ENCODE measurements at regions not wholly inside any gene's neighbourhood (a gene's known extent, or its start where the extent isn't known, plus 50 kb on each side); places are given as distances from the start of the nearest gene placed in this dataset.

GRCh38 chrX:39734174-39734776 lies 363.5 kb downstream of the BCOR start:
- Histone ChIP-seq H3K9me3 (ENCODE audit: control insufficient read depth, insufficient read depth, low read length) (no peaks in the 10 kb centered on the region; the same call in 1 of the 2 replicates), H2AK5ac (ENCODE audit: low read depth, low read length) (no peak overlapping the region), H3K4me3 (ENCODE audit: insufficient read depth, low read depth, low read length) (no peak overlapping the region), H3K9ac (ENCODE audit: low read depth, low read length) (no peak overlapping the region), H3K14ac (replicated peaks; ENCODE audit: low read depth, low read length) (no peak overlapping the region), H2BK120ac (ENCODE audit: low read depth, low read length) (no peak overlapping the region), H3K36me3 (ENCODE audit: control insufficient read depth, insufficient read depth, low read length) (no peaks in the 10 kb centered on the region), H2BK5ac (ENCODE audit: low read depth, low read length, poor library complexity, severe bottlenecking) (no peak overlapping the region), H3K27me3 (ENCODE audit: control insufficient read depth, insufficient read depth, low read length) (peaks cover 10% of the 10 kb centered on the region), H4K91ac (ENCODE audit: insufficient read depth, low read depth, low read length) (no peak overlapping the region), H3K56ac (ENCODE audit: extremely low read depth, insufficient read depth, low read length) (no peak overlapping the region), H3K23ac (ENCODE audit: low read depth, low read length) (no peak overlapping the region), H3K9me1 (ENCODE audit: insufficient read depth, low read length) (peaks cover 4% of the 10 kb centered on the region; the same call in 1 of the 2 replicates), H4K20me1 (ENCODE audit: insufficient read depth, low read length) (no peaks in the 10 kb centered on the region), H4K8ac (ENCODE audit: low read depth in 2 of 2, low read length in 2 of 2) (no peak overlapping the region), H3K4me1 (ENCODE audit: control insufficient read depth, insufficient read depth, low read length) (peaks cover 10% of the 10 kb centered on the region), H3K79me1 (ENCODE audit: low read depth in 1 of 2, low read length in 2 of 2) (no peaks in the 10 kb centered on the region), H2AK9ac (replicated peaks; ENCODE audit: low read depth, low read length, poor library complexity) (no peak overlapping the region), H3K4me2 (ENCODE audit: low read depth, low read length) (no peak overlapping the region), H2BK15ac (ENCODE audit: low read depth, low read length) (no peak overlapping the region), H2AFZ (replicated peaks; ENCODE audit: low read length, poor library complexity) (no peak overlapping the region), H3K27ac (ENCODE audit: insufficient read depth, low read length) (no peak overlapping the region), H3K4ac (ENCODE audit: low read depth, low read length) (no peak overlapping the region), H2BK20ac (ENCODE audit: low read depth, low read length) (no peak overlapping the region), H4K5ac (ENCODE audit: low read depth, low read length) (no peak overlapping the region), H3K18ac (ENCODE audit: low read depth, low read length) (no peak overlapping the region)
- TF ChIP-seq MAFK (IDR thresholded peaks at IDR 0.05; ENCODE audit: low read depth, low read length) = no peak
- TF ChIP-seq USF2 (IDR thresholded peaks at IDR 0.05; ENCODE audit: low read depth, low read length) = no peak
- TF ChIP-seq CEBPB (IDR thresholded peaks at IDR 0.05; ENCODE audit: low read depth, low read length) = no peak
- TF ChIP-seq CTCF (conservative IDR thresholded peaks at IDR 0.05; ENCODE audit: low read depth, low read length) = no peak
- TF ChIP-seq RFX5 (IDR thresholded peaks at IDR 0.05; ENCODE audit: low read depth, low read length) = no peak
- no TSS peak for BruUV-seq (replicated peaks)
- dilution Hi-C loops (cut with HindIII; ENCODE audit: low sequenced_read_pairs, unreplicated experiment) (no loop called here), in situ Hi-C loops (cut with MboI; ENCODE audit: low sequenced_read_pairs) (loop anchor here (10.0 kb wide), 2 partner anchors 351 to 531 kb away; no protein-coding TSS in a partner anchor), intact Hi-C loops (cut with micrococcal nuclease) (loop anchor here (5.0 to 10.0 kb wide), 3 partner anchors 168 to 421 kb away; no protein-coding TSS in a partner anchor)
- CTCF ChIA-PET = no interaction called here
- POLR2A ChIA-PET (ENCODE audit: unreplicated experiment) = no interaction called here
- WGBS, 2 experiments (ENCODE audit: extremely low coverage in 2 of 2, insufficient read length in 1 of 2) = no CpG with 5 or more reads among the region's 2 CpGs
- no peak for DNase-seq
- no peak for ATAC-seq (ENCODE audit: low read depth)

Data from IMR-90 (cell line).